HepG2 (cell line): ENCODE measurements at regions not wholly inside any gene's neighbourhood (a gene's known extent, or its start where the extent isn't known, plus 50 kb on each side); places are given as distances from the start of the nearest gene placed in this dataset.

Experiments used
- ATAC-seq: fragments of 200-7000 bp; cut with Tn5 transposase; 3 replicates; pipeline ENCODE4 v1.9.1; 2020; ENCODE audit warnings: mild to moderate bottlenecking, moderate library complexity
- BruUV-seq: library from RNA; stranded (reverse); fragments of 400-500 nt; replicated peaks from 2 replicates; lab custom pipeline; 2021; lab: Mats Ljungman, UMichigan
- CTCF ChIA-PET: fragments of 300-600 bp; formaldehyde crosslinking; extraction: SDS; loops from one replicate; lab custom pipeline; 2021; ENCODE audit warnings: low total read pairs, inconsistent platforms, low intra/inter-chr PET ratio; lab: Yijun Ruan, JAX
- POLR2A ChIA-PET: fragments of 350-600 bp; sonication (Branson Sonifier 250); formaldehyde crosslinking; loops from one replicate; lab custom pipeline; 2020; ENCODE audit warnings: antibody characterized with exemption, inconsistent platforms; lab: Yijun Ruan, JAX
- DNase-seq: peaks from one replicate; pipeline ENCODE4 v3.0.0-alpha.2; 2015; ENCODE audit warnings: low spot score
- FAIRE-seq: peaks from 3 replicates; lab custom pipeline; 2011; peaks lifted over from hg19 to GRCh38; lab: Jason Lieb, UNC
- H2AFZ ChIP-seq: one replicate; pipeline ENCODE4 v1.6.1; 2011; ENCODE audit warnings: low read length, inconsistent platforms
- H3K27ac ChIP-seq: fragments of 300-600 bp; 3 replicates; pipeline ENCODE4 v1.8.0; 2011; ENCODE audit warnings: mixed run types, mild to moderate bottlenecking, mixed read lengths, low read length, inconsistent platforms; ENCODE audit not compliant: insufficient read depth; ENCODE audit errors: extremely low read length
- H3K27me3 ChIP-seq, 2 experiments: fragments of 200-600 bp in 1 of 2; 2 replicates in 1 of 2; 3 replicates in 1 of 2; pipeline versions ENCODE4 v1.6.0 to v1.8.0; 2011; ENCODE audit warnings: low read length in 2 of 2, mild to moderate bottlenecking in 2 of 2, moderate library complexity in 2 of 2, inconsistent platforms in 1 of 2; ENCODE audit not compliant: insufficient read depth in 2 of 2, control insufficient read depth in 1 of 2
- H3K36me3 ChIP-seq, 2 experiments: fragments of 200-600 bp in 1 of 2; replicated peaks in 1 of 2; 2 replicates in 1 of 2; 3 replicates in 1 of 2; pipeline versions ENCODE4 v1.5.1 to v1.8.0; 2011; ENCODE audit warnings: low read length in 2 of 2, inconsistent platforms in 1 of 2; ENCODE audit not compliant: insufficient read depth in 2 of 2, control insufficient read depth in 1 of 2
- H3K4me1 ChIP-seq: 2 replicates; pipeline ENCODE4 v1.5.1; 2012; ENCODE audit warnings: low read length, inconsistent platforms; ENCODE audit not compliant: insufficient read depth
- H3K4me2 ChIP-seq: 2 replicates; pipeline ENCODE4 v1.6.0; 2011; ENCODE audit warnings: low read depth, low read length, inconsistent platforms
- H3K4me3 ChIP-seq, 3 experiments: fragments of 200-600 bp in 1 of 3; sonication (generic), shearing (Covaris generic) in 1 of 3; replicated peaks in 1 of 3; 2 replicates each; pipeline ENCODE4 v1.5.1; 2011 to 2016; ENCODE audit warnings: low read length in 3 of 3, inconsistent platforms in 2 of 3, low read depth in 2 of 3, mild to moderate bottlenecking in 2 of 3, control low read depth in 1 of 3, mixed read lengths in 1 of 3; ENCODE audit not compliant: insufficient read depth in 1 of 3
- H3K79me2 ChIP-seq: one replicate; pipeline ENCODE4 v1.6.1; 2011; ENCODE audit warnings: low read length, inconsistent platforms; ENCODE audit not compliant: insufficient read depth
- H3K9ac ChIP-seq: 2 replicates; pipeline ENCODE4 v1.6.0; 2011; ENCODE audit warnings: mild to moderate bottlenecking, low read depth, low read length, inconsistent platforms; ENCODE audit not compliant: insufficient read depth
- H3K9me3 ChIP-seq: 2 replicates; pipeline ENCODE4 v1.5.1; 2012; ENCODE audit warnings: mild to moderate bottlenecking, low read length
- H4K20me1 ChIP-seq: 2 replicates; pipeline ENCODE4 v1.6.0; 2011; ENCODE audit warnings: inconsistent platforms, mild to moderate bottlenecking, low read length, moderate library complexity; ENCODE audit not compliant: insufficient read depth
- AGO1 ChIP-seq: fragments of 200-400 bp; formaldehyde crosslinking; IDR thresholded peaks from 2 replicates; pipeline ENCODE4 v1.6.1; 2017; ENCODE audit warnings: mild to moderate bottlenecking, low read depth, low read length, moderate library complexity; ENCODE audit not compliant: poor library complexity, severe bottlenecking
- CEBPB ChIP-seq: IDR thresholded peaks from 2 replicates; pipeline ENCODE4 v1.6.1; 2011; ENCODE audit warnings: low read depth, low read length, improper control_type of control experiment, borderline replicate concordance
- IKZF4 ChIP-seq: sonication (generic); formaldehyde crosslinking; IDR thresholded peaks from 2 replicates; pipeline ENCODE4 v1.5.1; 2020; ENCODE audit warnings: borderline replicate concordance, mild to moderate bottlenecking, low read depth, missing genetic modification reagents; ENCODE audit errors: not compliant biosample characterization
- KLF13 ChIP-seq: sonication (generic); formaldehyde crosslinking; IDR thresholded peaks from 2 replicates; pipeline ENCODE4 v1.4.0; 2020; ENCODE audit warnings: mild to moderate bottlenecking, missing genetic modification reagents
- MED8 ChIP-seq: sonication (generic); formaldehyde crosslinking; IDR thresholded peaks from 2 replicates; pipeline ENCODE4 v1.8.1; 2023; ENCODE audit warnings: mild to moderate bottlenecking, missing genetic modification reagents; ENCODE audit not compliant: insufficient replicate concordance
- SALL2 ChIP-seq: sonication (generic); formaldehyde crosslinking; IDR thresholded peaks from 2 replicates; pipeline ENCODE4 v1.8.1; 2023; ENCODE audit warnings: mild to moderate bottlenecking, missing genetic modification reagents, inconsistent platforms
- SNAPC4 ChIP-seq: sonication (generic); formaldehyde crosslinking; IDR thresholded peaks from 2 replicates; pipeline ENCODE4 v1.4.0; 2020; ENCODE audit warnings: mild to moderate bottlenecking, missing genetic modification reagents
- SPEN ChIP-seq: sonication (generic); formaldehyde crosslinking; IDR thresholded peaks from 2 replicates; pipeline ENCODE4 v1.5.1; 2020; ENCODE audit warnings: low read depth, mild to moderate bottlenecking, missing genetic modification reagents
- ZNF275 ChIP-seq: sonication (generic); formaldehyde crosslinking; IDR thresholded peaks from 2 replicates; pipeline ENCODE4 v1.8.0; 2022; ENCODE audit warnings: missing genetic modification reagents, mild to moderate bottlenecking, inconsistent platforms, borderline replicate concordance
- WGBS: methylation state at CpG from one replicate; pipeline ENCODE4 v1.1.6; 2017; ENCODE audit warnings: low lambda C conversion rate; 5-methylcytosine and 5-hydroxymethylcytosine counted together
- in situ Hi-C: cut with HindIII; loops from 2 replicates; pipeline ENCODE4 v1.10.0; 2017; ENCODE audit warnings: low pct_unique_long_range_greater_than_20kb; ENCODE audit not compliant: extremely low pct_ligation_motif_present
- intact Hi-C: fragments of 100-400 bp; cut with micrococcal nuclease; formaldehyde crosslinking; loops from one replicate; pipeline ENCODE4 v1.10.0; 2022; ENCODE audit not compliant: unreplicated experiment
- TF ChIP-seq, protein P1 (sequence below): sonication (generic); formaldehyde crosslinking; IDR thresholded peaks from 2 replicates; pipeline ENCODE4 v1.5.0; 2020; ENCODE audit warnings: mild to moderate bottlenecking, missing genetic modification reagents

DNA sequence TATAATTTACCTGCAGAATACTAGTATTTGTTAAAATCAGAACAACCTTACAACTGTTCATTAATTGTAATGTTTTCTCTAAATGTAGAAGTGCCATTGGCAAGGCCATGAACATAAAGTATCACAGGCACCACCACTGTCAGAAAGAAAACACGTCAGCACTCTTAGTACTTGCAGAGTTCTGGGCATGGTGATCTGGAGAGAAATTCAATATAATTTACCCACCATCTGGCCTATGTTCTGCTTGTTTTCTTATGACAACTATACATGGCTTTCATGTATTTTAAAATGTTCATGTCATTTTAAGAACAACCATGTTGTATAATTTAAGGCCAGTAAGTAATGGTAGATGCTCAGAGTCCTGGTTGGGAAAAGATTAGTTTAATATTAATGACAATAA, 114.2 kb upstream of the SULT1C3 start (continued):
- TF ChIP-seq SNAPC4 (CRISPR knock-in tag) (no peak), MED8 (CRISPR knock-in tag) (no peak), AGO1 (no peak), SALL2 (CRISPR knock-in tag) (no peak), IKZF4 (CRISPR knock-in tag) (no peak)

GRCh38 chr2:108128249-108128648, 111.5 kb upstream of the SULT1C3 start:
- H3K9me3 ChIP-seq = no peaks in the 10 kb centered on the region
- H3K4me2 ChIP-seq = no peak overlapping the region
- H3K27ac ChIP-seq = no peak overlapping the region
- no peak overlapping the region for H2AFZ ChIP-seq
- H3K4me1 ChIP-seq = no peaks in the 10 kb centered on the region
- ChIA-PET POLR2A (no interaction called here), CTCF (no interaction called here)
- no TSS peak for BruUV-seq
- DNase-seq = no peak
- no peaks in the 10 kb centered on the region; a peak in 1 of 5 replicates for H3K27me3 ChIP-seq
- H3K36me3 ChIP-seq = no peaks in the 10 kb centered on the region
- H4K20me1 ChIP-seq = no peaks in the 10 kb centered on the region
- no peak overlapping the region for H3K4me3 ChIP-seq
- no peak for ATAC-seq
- H3K9ac ChIP-seq = no peak overlapping the region
- no peaks in the 10 kb centered on the region for H3K79me2 ChIP-seq
- FAIRE-seq = no peak
- 9% methylated on average over 4 of the region's 4 CpGs for WGBS
- in situ Hi-C loops = no loop called here
- no peak for TF ChIP-seq KLF13 (CRISPR knock-in tag)
- no peak for TF ChIP-seq ZNF275 (CRISPR knock-in tag)
- TF ChIP-seq CEBPB = no peak
- no peak for TF ChIP-seq SPEN (CRISPR knock-in tag)
- TF ChIP-seq, protein P1, sequence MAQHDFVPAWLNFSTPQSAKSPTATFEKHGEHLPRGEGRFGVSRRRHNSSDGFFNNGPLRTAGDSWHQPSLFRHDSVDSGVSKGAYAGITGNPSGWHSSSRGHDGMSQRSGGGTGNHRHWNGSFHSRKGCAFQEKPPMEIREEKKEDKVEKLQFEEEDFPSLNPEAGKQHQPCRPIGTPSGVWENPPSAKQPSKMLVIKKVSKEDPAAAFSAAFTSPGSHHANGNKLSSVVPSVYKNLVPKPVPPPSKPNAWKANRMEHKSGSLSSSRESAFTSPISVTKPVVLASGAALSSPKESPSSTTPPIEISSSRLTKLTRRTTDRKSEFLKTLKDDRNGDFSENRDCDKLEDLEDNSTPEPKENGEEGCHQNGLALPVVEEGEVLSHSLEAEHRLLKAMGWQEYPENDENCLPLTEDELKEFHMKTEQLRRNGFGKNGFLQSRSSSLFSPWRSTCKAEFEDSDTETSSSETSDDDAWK (CRISPR knock-in tag) = no peak
- intact Hi-C loops = no loop called here
